WI38 (cell line): ENCODE measurements at regions not wholly inside any gene's neighbourhood (a gene's known extent, or its start where the extent isn't known, plus 50 kb on each side); places are given as distances from the start of the nearest gene placed in this dataset.

Experiments used
- H3K4me3 ChIP-seq: 2 replicates; pipeline ENCODE4 v1.5.1; 2011; ENCODE audit warnings: low read depth, mild to moderate bottlenecking, control low read depth, low read length
- CTCF ChIP-seq: IDR thresholded peaks from 2 replicates; pipeline ENCODE4 v1.5.1; 2012; ENCODE audit warnings: low read depth, mild to moderate bottlenecking, control low read depth, low read length

- TF ChIP-seq CTCF, result no peak
- H3K4me3 ChIP-seq, result no peak overlapping the region
These were observed 91.0 kb upstream of the CACUL1 start for GRCh38 chr10:118845776-118846175.

GRCh38 chr10:118850418-118851061 is 95.8 kb upstream of the CACUL1 start:
- TF ChIP-seq CTCF, result peak; percentile 47; the same call in 1 of the 2 replicates
- H3K4me3 ChIP-seq, result no peak overlapping the region

GRCh38 chr10:118851062-118852035 is 96.6 kb upstream of the CACUL1 start:
- H3K4me3 ChIP-seq, result no peak overlapping the region
- no peak for TF ChIP-seq CTCF

GRCh38 chr10:118853916-118854315 is 99.1 kb upstream of the CACUL1 start:
- no peak for TF ChIP-seq CTCF

GRCh38 chr10:118856106-118856505 is 101.3 kb upstream of the CACUL1 start:
- no peak overlapping the region for H3K4me3 ChIP-seq
- TF ChIP-seq CTCF, result no peak

More at GRCh38 chr10:118853916-118854315, 99.1 kb upstream of the CACUL1 start:
- H3K4me3 ChIP-seq, result no peak overlapping the region

- no peak overlapping the region for H3K4me3 ChIP-seq
- no peak for TF ChIP-seq CTCF
These were observed 111.4 kb upstream of the CACUL1 start for GRCh38 chr10:118865998-118866693.
